Cardiac fibroblast (primary cell): ENCODE measurements at regions not wholly inside any gene's neighbourhood (a gene's known extent, or its start where the extent isn't known, plus 50 kb on each side); places are given as distances from the start of the nearest gene placed in this dataset.

ENCODE experiments used
- DNase-seq, 2 donors: peaks; one replicate each; pipeline versions ENCODE4 v3.0.0 to v3.0.0-alpha.2; 2010; ENCODE audit warnings: low read depth in 2 of 2
- H3K4me3 ChIP-seq, 2 donors: replicated peaks in 1 of 2; 1 replicate in 1 of 2; 2 replicates in 1 of 2; pipeline ENCODE4 v1.5.1; 2011; ENCODE audit warnings: low read depth in 2 of 2, low read length in 2 of 2, mild to moderate bottlenecking in 2 of 2, moderate library complexity in 1 of 2
- CTCF ChIP-seq: IDR thresholded peaks from one replicate; pipeline ENCODE4 v1.5.1; 2011; ENCODE audit warnings: low read depth, mild to moderate bottlenecking, low read length, inconsistent platforms

- no peak overlapping the region for H3K4me3 ChIP-seq
- no peak for DNase-seq
- no peak for TF ChIP-seq CTCF
These were observed 58.8 kb upstream of the AJAP1 start for GRCh38 chr1:4595341-4596225.

- no peak for DNase-seq
- no peak overlapping the region for H3K4me3 ChIP-seq
- TF ChIP-seq CTCF, result no peak
These were observed 57.9 kb upstream of the AJAP1 start for GRCh38 chr1:4596486-4596885.

GRCh38 chr1:4597020-4597419 lies 57.4 kb upstream of the AJAP1 start:
- no peak for TF ChIP-seq CTCF
- H3K4me3 ChIP-seq, result no peak overlapping the region
- DNase-seq, result no peak

DNA sequence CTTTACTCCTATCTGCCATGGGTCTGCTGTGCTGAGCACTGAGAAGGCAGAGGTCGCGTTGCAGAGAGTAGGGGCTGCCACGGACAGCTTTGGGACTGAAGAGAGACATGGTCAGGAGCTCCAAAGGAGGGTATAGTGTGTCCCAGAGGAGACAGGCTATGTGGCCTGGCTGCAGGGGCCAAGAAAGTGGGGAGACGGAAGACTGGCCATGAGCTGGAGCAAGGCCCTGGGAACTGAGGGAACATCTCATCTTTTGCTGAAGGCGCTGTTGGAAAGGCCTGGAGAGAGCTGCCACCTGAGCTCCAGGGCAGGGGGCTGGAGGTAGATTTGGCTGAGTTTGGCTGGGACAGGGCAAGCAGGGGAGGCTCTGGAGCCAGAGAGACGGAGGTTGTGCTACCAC lies 55.8 kb upstream of the AJAP1 start:
- DNase-seq, result no peak
- no peak for TF ChIP-seq CTCF
- no peak overlapping the region for H3K4me3 ChIP-seq

DNA sequence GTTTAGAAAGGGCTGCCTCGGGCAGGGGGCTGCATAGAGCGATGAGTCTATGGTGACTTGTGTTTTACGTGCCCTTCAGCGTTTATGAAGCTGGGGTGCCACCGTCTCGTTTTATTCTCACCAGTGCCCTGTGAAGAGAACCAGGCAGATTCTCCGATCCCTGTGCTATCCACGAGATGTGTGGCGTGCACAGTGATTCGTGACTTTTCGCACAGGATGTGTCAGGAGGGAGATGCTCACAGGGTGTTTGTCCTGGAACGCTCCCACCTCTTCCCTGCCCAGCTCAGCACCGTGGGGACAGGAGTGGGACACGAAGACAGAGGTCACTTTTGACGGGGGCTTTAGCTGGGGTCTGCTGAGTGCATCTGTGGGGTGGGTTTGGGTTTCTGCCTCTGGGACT lies 54.9 kb upstream of the AJAP1 start:
- DNase-seq, result no peak
- TF ChIP-seq CTCF, result no peak
- no peak overlapping the region for H3K4me3 ChIP-seq

GRCh38 chr1:4599951-4600481 lies 54.4 kb upstream of the AJAP1 start:
- DNase-seq, result no peak
- no peak for TF ChIP-seq CTCF
- H3K4me3 ChIP-seq, result no peak overlapping the region
